MM.1S (cell line): ENCODE measurements at regions not wholly inside any gene's neighbourhood (a gene's known extent, or its start where the extent isn't known, plus 50 kb on each side); places are given as distances from the start of the nearest gene placed in this dataset.

Experiments
- DNase-seq: peaks from one replicate; pipeline ENCODE4 v3.0.0-alpha.2; 2015
- H2AFZ ChIP-seq: fragments of 300-600 bp; sonication (generic); 2 replicates; pipeline ENCODE4 v1.6.0; 2016; ENCODE audit warnings: antibody characterized with exemption, low read length
- H3F3A ChIP-seq: fragments of 300-600 bp; sonication (generic); 2 replicates; pipeline ENCODE4 v1.6.1; 2016; ENCODE audit warnings: mild to moderate bottlenecking, antibody characterized with exemption, low read length, moderate library complexity, mixed read lengths; ENCODE audit not compliant: insufficient read depth
- H3K27ac ChIP-seq: fragments of 300-600 bp; sonication (generic); 2 replicates; pipeline ENCODE4 v1.5.1; 2016; ENCODE audit warnings: mild to moderate bottlenecking, low read length
- H3K27me3 ChIP-seq: fragments of 300-600 bp; sonication (generic); replicated peaks from 2 replicates; pipeline ENCODE4 v1.6.0; 2016; ENCODE audit warnings: low read length; ENCODE audit not compliant: insufficient read depth
- H3K36me3 ChIP-seq: fragments of 300-600 bp; sonication (generic); replicated peaks from 2 replicates; pipeline ENCODE4 v1.6.1; 2016; ENCODE audit warnings: mild to moderate bottlenecking, low read length, mixed read lengths; ENCODE audit not compliant: insufficient read depth
- H3K4me1 ChIP-seq: fragments of 300-600 bp; sonication (generic); 2 replicates; pipeline ENCODE4 v1.6.1; 2016; ENCODE audit warnings: low read length, mixed read lengths
- H3K4me2 ChIP-seq: fragments of 300-600 bp; sonication (generic); 2 replicates; pipeline ENCODE4 v1.6.0; 2016; ENCODE audit warnings: low read depth, low read length
- H3K4me3 ChIP-seq: fragments of 300-600 bp; sonication (generic); 2 replicates; pipeline ENCODE4 v1.5.1; 2016; ENCODE audit warnings: low read length, mixed read lengths
- H3K79me2 ChIP-seq: fragments of 300-600 bp; sonication (generic); 2 replicates; pipeline ENCODE4 v1.6.1; 2016; ENCODE audit warnings: mixed run types, low read length, mixed read lengths
- H3K9ac ChIP-seq: fragments of 300-600 bp; sonication (generic); 2 replicates; pipeline ENCODE4 v1.6.1; 2016; ENCODE audit warnings: low read length, mixed read lengths
- H3K9me2 ChIP-seq: fragments of 300-600 bp; sonication (generic); replicated peaks from 2 replicates; pipeline ENCODE4 v1.6.1; 2016; ENCODE audit warnings: mild to moderate bottlenecking, low read length, mixed read lengths; ENCODE audit not compliant: insufficient read depth
- H3K9me3 ChIP-seq: fragments of 300-600 bp; sonication (generic); replicated peaks from 2 replicates; pipeline ENCODE4 v1.6.1; 2016; ENCODE audit warnings: mild to moderate bottlenecking, low read length, mixed read lengths; ENCODE audit not compliant: insufficient read depth
- H4K20me1 ChIP-seq: fragments of 300-600 bp; sonication (generic); 2 replicates; pipeline ENCODE4 v1.6.1; 2016; ENCODE audit warnings: mild to moderate bottlenecking, low read length, moderate library complexity, mixed read lengths; ENCODE audit not compliant: insufficient read depth
- EZH2 ChIP-seq: fragments of 300-600 bp; sonication (generic); optimal IDR thresholded peaks from 2 replicates; pipeline ENCODE3; 2017; ENCODE audit warnings: low read depth, mild to moderate bottlenecking, antibody characterized with exemption, low read length, mixed read lengths
- EZH2phosphoT487 ChIP-seq: fragments of 300-600 bp; sonication (generic); IDR thresholded peaks from 2 replicates; pipeline ENCODE4 v1.6.1; 2018; ENCODE audit warnings: antibody characterized with exemption, low read length
- TF ChIP-seq, protein P1 (sequence below): fragments of 300-600 bp; sonication (generic); IDR thresholded peaks from 2 replicates; pipeline ENCODE4 v1.5.1; 2016; ENCODE audit warnings: antibody characterized with exemption, low read length, mixed read lengths

DNA sequence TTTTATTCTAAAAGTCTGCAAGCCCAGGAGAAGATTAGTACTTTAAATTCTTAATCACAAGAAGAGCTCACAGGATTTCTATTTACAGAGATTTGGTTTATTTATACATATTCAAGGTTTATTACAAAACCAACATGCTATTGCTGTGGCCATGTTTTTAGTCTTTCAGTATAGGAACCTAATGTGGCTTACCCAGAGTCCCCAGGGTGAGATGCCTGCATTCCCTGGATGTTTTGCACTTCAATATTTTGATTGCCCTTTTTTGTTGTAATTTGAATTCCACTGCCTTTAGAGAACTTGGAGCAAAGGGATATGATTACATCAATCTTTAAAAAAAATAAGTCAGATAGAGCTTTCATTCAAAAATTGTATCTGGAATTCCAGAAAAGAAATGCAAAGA, 146.0 kb upstream of the FRMPD4 start:
- H4K20me1 ChIP-seq = no peaks in the 10 kb centered on the region
- no peak overlapping the region for H3K27ac ChIP-seq
- H3K27me3 ChIP-seq = no peaks in the 10 kb centered on the region
- H3K4me1 ChIP-seq = no peaks in the 10 kb centered on the region
- H3F3A ChIP-seq = no peaks in the 10 kb centered on the region
- no peak overlapping the region for H3K4me2 ChIP-seq
- no peaks in the 10 kb centered on the region for H3K9me2 ChIP-seq
- H2AFZ ChIP-seq = no peak overlapping the region
- H3K36me3 ChIP-seq = no peaks in the 10 kb centered on the region
- no peak for DNase-seq
- no peaks in the 10 kb centered on the region for H3K79me2 ChIP-seq
- H3K9ac ChIP-seq = no peak overlapping the region
- no peaks in the 10 kb centered on the region for H3K9me3 ChIP-seq
- TF ChIP-seq, protein P1, sequence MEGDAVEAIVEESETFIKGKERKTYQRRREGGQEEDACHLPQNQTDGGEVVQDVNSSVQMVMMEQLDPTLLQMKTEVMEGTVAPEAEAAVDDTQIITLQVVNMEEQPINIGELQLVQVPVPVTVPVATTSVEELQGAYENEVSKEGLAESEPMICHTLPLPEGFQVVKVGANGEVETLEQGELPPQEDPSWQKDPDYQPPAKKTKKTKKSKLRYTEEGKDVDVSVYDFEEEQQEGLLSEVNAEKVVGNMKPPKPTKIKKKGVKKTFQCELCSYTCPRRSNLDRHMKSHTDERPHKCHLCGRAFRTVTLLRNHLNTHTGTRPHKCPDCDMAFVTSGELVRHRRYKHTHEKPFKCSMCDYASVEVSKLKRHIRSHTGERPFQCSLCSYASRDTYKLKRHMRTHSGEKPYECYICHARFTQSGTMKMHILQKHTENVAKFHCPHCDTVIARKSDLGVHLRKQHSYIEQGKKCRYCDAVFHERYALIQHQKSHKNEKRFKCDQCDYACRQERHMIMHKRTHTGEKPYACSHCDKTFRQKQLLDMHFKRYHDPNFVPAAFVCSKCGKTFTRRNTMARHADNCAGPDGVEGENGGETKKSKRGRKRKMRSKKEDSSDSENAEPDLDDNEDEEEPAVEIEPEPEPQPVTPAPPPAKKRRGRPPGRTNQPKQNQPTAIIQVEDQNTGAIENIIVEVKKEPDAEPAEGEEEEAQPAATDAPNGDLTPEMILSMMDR = no peak
- TF ChIP-seq EZH2 (no peak), EZH2phosphoT487 (no peak)
- H3K4me3 ChIP-seq = no peak overlapping the region

DNA sequence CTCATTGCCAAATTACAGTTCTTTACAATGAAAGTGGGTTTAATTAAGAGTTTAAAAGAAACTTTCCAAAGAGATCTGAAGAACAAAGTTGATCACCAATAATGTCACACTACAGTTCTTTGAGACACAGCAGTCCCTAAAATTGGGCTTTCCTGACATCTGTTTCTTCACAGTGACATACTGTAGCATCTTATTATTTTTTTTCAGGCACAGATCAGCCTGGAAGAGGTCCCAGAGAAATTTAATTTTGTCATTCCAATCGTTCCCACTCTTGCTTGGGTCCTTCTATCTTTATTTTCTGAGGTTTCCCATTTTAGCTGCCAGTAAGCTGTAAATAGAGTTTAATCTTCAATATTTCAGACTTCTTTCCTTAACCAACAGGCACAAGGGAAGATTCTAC, 143.1 kb upstream of the FRMPD4 start:
- Histone ChIP-seq H3K27ac (no peak overlapping the region), H2AFZ (no peak overlapping the region), H4K20me1 (no peaks in the 10 kb centered on the region), H3K9ac (no peak overlapping the region), H3K4me3 (no peak overlapping the region), H3K79me2 (no peaks in the 10 kb centered on the region), H3K9me2 (no peaks in the 10 kb centered on the region), H3K36me3 (no peaks in the 10 kb centered on the region), H3K4me1 (no peaks in the 10 kb centered on the region), H3K9me3 (no peaks in the 10 kb centered on the region), H3K27me3 (no peaks in the 10 kb centered on the region), H3K4me2 (no peak overlapping the region), H3F3A (no peaks in the 10 kb centered on the region)
- TF ChIP-seq EZH2phosphoT487 = no peak
- no peak for TF ChIP-seq EZH2
- TF ChIP-seq, protein P1 = no peak
- no peak for DNase-seq

DNA sequence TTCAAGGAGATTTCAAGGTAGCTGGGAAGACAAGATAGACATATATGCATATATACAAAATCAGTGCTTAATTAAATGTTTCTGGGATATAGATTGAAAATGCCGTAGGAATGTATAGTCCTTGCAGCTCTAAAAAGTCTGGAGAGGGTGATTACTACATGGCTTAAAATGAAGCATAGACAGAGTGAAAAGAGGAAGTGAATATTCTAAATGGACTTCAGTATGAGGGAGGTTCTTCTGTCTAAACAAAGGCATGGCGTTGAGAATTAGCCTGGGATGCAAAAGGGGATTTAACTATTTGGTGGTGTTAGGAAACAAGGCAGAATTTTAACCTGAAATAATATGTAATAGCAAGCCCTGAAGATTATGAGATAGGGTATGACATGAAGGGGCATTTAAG, 141.5 kb upstream of the FRMPD4 start:
- H3F3A ChIP-seq = no peaks in the 10 kb centered on the region
- H3K27ac ChIP-seq = no peak overlapping the region
- H3K9me3 ChIP-seq = no peaks in the 10 kb centered on the region
- no peak overlapping the region for H3K4me2 ChIP-seq
- no peak for DNase-seq
- H3K4me3 ChIP-seq = no peak overlapping the region
- no peak overlapping the region for H3K9ac ChIP-seq
- no peaks in the 10 kb centered on the region for H3K9me2 ChIP-seq
- TF ChIP-seq EZH2phosphoT487 = no peak
- TF ChIP-seq, protein P1 = no peak
- no peak for TF ChIP-seq EZH2
- no peak overlapping the region for H2AFZ ChIP-seq
- H4K20me1 ChIP-seq = no peaks in the 10 kb centered on the region
- H3K4me1 ChIP-seq = no peaks in the 10 kb centered on the region
- no peaks in the 10 kb centered on the region for H3K79me2 ChIP-seq
- H3K27me3 ChIP-seq = no peaks in the 10 kb centered on the region
- H3K36me3 ChIP-seq = no peaks in the 10 kb centered on the region
